GM12875 (cell line): ENCODE measurements at regions not wholly inside any gene's neighbourhood (a gene's known extent, or its start where the extent isn't known, plus 50 kb on each side); places are given as distances from the start of the nearest gene placed in this dataset.

Experiments used
- H3K4me3 ChIP-seq: one replicate; pipeline ENCODE4 v1.5.1; 2011; ENCODE audit warnings: low read depth, low read length, control low read depth
- TF ChIP-seq, protein P1 (sequence below): IDR thresholded peaks from 2 replicates; pipeline ENCODE4 v1.5.1; 2011; ENCODE audit warnings: low read depth, mild to moderate bottlenecking, control low read depth, inconsistent platforms, low read length, moderate library complexity, borderline replicate concordance; ENCODE audit not compliant: insufficient read depth

DNA sequence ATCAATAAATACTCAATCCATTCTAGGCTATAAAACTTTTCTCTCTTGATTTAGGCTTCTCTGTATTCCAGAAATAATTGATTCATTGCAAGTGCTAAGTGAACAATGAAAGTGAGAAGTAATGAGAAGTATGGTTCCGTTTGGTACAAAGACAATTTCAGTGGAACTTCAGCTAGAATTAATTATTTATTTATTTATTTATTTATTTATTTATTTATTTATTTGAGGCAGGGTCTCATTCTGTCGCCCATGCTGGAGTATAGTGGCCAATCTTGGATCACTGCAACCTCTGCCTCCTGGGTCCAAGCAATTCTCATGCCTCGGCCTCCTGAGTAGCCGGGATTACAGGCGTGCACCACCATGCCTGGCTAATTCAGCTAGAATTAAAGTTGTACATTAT is 262.1 kb downstream of the B3GLCT start:
- TF ChIP-seq, protein P1, sequence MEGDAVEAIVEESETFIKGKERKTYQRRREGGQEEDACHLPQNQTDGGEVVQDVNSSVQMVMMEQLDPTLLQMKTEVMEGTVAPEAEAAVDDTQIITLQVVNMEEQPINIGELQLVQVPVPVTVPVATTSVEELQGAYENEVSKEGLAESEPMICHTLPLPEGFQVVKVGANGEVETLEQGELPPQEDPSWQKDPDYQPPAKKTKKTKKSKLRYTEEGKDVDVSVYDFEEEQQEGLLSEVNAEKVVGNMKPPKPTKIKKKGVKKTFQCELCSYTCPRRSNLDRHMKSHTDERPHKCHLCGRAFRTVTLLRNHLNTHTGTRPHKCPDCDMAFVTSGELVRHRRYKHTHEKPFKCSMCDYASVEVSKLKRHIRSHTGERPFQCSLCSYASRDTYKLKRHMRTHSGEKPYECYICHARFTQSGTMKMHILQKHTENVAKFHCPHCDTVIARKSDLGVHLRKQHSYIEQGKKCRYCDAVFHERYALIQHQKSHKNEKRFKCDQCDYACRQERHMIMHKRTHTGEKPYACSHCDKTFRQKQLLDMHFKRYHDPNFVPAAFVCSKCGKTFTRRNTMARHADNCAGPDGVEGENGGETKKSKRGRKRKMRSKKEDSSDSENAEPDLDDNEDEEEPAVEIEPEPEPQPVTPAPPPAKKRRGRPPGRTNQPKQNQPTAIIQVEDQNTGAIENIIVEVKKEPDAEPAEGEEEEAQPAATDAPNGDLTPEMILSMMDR, result no peak

DNA sequence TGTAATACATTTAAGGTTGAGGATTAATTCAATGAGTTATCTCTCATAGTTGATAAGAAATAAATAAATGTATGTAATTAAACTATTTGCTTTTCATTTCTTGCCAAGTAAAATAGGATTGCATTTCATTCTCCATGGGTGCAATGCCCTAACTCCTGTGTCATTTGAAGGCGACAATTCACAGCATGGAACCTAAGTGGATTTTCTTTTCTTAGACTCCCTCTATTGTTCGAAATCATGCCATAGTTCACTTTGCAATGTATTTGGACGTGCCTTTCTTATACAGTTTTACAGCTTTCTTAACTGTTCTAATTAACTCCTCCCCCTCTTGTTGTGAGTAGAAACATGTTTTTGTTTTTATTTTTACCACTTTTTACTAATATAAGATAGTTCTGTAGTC is 263.0 kb downstream of the B3GLCT start:
- no peak overlapping the region for H3K4me3 ChIP-seq
- TF ChIP-seq, protein P1, result no peak

More for the DNA sequence above, 262.1 kb downstream of the B3GLCT start:
- H3K4me3 ChIP-seq, result no peak overlapping the region

DNA sequence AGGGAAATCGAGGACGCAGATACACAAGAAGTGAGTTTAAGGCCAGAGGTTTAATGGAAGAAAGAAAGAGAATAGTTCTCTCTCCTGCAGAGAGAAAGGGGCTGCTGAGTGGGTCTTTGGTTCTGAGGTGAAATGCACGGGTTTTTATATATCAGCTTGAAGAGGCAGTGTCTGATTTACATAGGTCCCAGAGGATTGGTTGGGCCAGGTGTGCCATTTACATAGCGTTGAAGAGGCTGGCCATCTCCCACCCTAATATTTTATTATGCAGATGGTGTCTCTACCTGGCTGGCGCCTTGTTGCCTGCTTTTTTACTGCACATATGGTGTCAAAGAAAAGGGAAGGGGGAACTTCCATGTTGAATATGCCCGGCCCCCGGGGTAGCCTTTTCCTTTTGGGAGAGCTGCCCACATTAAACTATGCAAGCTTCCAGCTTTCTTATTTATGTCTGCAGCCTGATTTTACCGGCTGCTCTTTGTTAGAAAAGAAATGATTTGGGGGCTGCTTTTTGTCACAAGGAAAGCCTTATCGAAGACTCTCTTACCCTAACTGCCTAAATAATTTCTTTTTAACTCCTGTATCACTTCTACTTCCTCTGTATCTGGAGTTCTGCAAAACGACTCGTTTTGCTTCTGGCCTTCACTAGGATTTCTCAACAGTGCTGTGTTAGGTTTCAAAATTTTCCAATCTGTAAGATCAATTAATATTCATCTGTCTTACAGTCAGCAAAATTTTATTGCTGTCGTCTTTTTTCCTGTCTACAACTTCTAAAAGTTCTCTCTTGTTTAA is 268.5 kb downstream of the B3GLCT start:
- TF ChIP-seq, protein P1, result no peak

GRCh38 chr13:31469377-31469776 is 269.6 kb downstream of the B3GLCT start:
- TF ChIP-seq, protein P1, result no peak
- H3K4me3 ChIP-seq, result no peak overlapping the region

More for the DNA sequence above, 268.5 kb downstream of the B3GLCT start:
- no peak overlapping the region for H3K4me3 ChIP-seq

DNA sequence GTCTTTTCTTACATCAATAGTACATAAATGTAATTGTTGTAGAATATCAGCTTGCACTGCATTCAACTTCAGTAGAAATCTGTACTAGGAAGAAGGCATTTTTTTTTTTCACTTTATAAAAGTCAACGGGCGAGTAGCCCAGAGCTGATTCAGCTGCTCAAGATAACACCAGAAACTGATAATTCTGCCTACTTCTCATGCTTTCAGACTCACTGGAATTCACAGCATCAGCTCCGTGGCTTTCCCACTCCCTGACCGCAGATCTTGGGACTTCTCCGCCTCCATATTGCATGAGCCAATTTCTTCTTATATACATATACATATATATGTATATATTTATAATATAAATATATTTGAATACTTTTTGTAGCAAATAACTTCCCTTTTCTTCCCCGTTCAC is 263.1 kb upstream of the RXFP2 start:
- TF ChIP-seq, protein P1, result no peak
- H3K4me3 ChIP-seq, result no peak overlapping the region

DNA sequence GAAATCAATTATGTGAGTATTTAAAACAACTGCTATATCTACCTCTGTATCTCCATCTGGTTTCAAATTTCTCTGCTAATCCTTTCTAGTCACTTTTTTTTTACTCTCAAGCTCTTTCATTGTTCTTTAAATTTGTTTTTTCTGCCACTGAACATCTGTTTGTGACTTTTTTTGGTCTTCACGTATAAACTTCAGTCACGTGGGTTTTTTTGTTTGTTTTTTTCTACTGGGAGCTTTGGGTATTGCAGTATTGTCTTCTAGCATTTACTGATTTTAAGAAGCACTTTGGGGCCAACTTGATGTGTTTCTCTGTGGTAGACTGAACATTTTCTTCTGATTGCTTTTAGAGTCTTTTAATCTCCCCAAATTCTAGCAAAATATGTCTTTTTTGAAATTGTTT is 262.6 kb upstream of the RXFP2 start:
- H3K4me3 ChIP-seq, result no peak overlapping the region
- TF ChIP-seq, protein P1, result no peak

DNA sequence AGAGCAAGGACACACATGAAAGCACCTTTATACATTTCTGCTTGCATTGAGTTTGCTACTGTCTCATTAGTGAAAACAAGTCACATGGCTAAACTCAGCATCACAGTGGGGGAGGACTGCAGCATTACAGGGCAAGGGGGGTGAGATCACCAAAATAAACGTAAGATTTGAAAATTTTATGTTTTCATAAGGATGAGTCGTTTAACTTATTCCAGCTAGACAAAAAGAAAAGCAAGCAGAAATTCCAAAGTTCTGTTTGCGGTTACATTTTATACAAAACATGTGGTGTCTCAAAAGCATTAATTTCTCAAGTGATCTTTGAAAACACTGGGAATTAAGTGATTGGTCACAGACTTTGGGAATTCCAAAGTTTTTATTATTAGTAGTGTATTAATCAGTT is 261.4 kb upstream of the RXFP2 start:
- TF ChIP-seq, protein P1, result no peak
- no peak overlapping the region for H3K4me3 ChIP-seq
